AG09319 (cell line): ENCODE measurements at regions not wholly inside any gene's neighbourhood (a gene's known extent, or its start where the extent isn't known, plus 50 kb on each side); places are given as distances from the start of the nearest gene placed in this dataset.
"Not testable (repeated sequence)": the region's sequence is repeated elsewhere in the genome, so short reads cannot be mapped to it uniquely, and the experiment has no call there.

Experiments
- DNase-seq: peaks from one replicate; pipeline ENCODE4 v3.0.0-alpha.2; 2010; ENCODE audit warnings: low read depth; ENCODE audit errors: extremely low read depth
- TF ChIP-seq, protein P1 (sequence below): IDR thresholded peaks from 2 replicates; pipeline ENCODE4 v1.5.1; 2011; ENCODE audit warnings: low read depth, mild to moderate bottlenecking, inconsistent platforms, low read length, moderate library complexity

DNA sequence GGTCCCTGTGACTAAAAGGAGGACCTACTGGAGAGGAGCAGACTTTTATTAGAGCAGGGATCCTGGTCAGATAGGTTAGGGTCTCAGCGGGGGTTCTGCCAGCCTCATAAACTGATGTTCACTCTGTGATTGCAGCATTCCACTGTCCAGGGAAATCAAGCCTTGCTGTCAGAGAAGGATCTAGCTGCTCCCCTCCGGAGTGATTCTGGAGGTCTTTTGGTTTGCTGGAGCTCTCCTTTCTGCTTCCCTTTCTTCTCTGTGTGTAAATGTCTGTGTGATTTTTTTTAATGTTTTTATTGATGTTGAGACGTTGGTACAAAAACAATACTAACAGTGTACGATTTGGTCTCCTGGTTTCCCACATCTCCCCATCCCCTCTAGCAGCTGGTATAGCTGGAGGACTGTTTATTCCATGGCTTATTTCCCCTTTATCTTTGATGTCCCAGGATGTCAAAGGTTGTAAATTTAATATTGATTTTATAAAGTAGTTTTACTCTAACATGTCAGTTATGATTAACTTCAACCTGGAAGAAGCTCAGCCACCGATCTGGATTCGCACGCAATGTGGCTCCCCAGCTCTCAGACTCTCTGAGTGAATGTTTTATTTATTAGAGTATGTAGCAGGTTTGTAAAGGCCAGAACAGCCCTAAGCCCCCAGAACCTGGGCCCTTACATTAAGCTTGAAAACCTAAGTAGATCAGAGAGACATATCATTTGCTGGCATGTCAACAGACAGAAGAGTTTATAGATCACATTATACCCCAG is 202.3 kb upstream of the G2E3 start:
- no peak for DNase-seq
- TF ChIP-seq, protein P1, sequence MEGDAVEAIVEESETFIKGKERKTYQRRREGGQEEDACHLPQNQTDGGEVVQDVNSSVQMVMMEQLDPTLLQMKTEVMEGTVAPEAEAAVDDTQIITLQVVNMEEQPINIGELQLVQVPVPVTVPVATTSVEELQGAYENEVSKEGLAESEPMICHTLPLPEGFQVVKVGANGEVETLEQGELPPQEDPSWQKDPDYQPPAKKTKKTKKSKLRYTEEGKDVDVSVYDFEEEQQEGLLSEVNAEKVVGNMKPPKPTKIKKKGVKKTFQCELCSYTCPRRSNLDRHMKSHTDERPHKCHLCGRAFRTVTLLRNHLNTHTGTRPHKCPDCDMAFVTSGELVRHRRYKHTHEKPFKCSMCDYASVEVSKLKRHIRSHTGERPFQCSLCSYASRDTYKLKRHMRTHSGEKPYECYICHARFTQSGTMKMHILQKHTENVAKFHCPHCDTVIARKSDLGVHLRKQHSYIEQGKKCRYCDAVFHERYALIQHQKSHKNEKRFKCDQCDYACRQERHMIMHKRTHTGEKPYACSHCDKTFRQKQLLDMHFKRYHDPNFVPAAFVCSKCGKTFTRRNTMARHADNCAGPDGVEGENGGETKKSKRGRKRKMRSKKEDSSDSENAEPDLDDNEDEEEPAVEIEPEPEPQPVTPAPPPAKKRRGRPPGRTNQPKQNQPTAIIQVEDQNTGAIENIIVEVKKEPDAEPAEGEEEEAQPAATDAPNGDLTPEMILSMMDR: no peak

DNA sequence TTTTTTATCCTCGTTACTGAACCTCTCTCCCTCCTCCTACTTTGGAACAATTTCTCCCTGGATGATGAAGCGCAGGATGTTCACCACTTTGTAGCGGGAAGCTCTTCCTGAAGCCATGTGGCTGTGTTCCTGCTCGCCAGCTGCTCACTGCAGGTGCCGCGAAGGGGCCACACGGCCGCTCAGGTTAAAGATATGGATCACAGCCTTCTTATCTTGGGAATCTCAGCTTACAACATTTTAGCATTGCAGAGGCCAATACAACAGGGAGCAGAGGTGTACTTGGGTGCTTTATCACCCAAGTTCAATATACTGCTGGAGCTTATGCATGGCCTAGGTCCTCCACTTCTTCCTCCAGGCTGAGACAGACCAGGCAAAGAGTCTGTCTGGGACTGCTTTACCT is 201.2 kb upstream of the G2E3 start:
- DNase-seq: no peak

DNA sequence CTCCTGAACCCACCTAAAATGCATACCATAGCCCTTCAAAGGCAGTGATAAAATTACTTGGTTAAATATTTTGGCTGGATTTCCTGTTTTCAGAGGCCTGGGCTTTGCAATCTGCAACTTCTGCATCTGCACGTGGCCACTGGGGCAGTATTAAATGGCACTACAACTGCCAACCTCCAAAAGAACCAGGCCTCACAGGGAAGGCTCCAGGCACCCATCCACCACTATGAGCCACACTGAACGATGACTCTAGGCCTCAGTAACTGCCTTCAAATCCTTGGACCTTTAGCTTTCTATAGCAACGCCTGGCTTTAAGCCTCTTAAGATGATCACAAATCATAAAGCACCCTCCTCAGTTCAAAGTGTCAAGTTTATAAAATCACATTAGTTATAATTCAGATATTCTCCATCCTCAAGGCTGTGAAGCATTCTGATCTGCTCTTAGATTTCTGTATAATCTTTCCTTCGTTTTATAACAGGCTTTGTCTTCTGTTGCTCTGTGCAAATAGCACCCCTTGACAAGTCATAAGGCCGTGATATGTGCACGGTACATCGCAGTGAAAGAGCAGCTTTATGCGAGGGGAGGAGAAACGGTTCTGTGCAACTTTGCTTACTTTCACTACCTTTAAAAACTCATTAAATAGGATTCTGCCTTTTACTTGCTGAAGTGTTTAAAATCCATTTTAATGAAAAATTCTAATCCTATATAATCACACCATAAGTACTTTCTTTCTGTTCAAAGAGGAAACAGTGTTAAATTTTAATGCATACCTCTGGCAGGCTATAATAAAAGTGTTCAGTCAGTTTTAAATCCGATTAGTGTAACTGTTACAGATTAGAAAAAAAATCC is 196.4 kb upstream of the G2E3 start:
- no peak for DNase-seq
- TF ChIP-seq, protein P1: no peak

More for the DNA sequence above, 201.2 kb upstream of the G2E3 start:
- TF ChIP-seq, protein P1: no peak

DNA sequence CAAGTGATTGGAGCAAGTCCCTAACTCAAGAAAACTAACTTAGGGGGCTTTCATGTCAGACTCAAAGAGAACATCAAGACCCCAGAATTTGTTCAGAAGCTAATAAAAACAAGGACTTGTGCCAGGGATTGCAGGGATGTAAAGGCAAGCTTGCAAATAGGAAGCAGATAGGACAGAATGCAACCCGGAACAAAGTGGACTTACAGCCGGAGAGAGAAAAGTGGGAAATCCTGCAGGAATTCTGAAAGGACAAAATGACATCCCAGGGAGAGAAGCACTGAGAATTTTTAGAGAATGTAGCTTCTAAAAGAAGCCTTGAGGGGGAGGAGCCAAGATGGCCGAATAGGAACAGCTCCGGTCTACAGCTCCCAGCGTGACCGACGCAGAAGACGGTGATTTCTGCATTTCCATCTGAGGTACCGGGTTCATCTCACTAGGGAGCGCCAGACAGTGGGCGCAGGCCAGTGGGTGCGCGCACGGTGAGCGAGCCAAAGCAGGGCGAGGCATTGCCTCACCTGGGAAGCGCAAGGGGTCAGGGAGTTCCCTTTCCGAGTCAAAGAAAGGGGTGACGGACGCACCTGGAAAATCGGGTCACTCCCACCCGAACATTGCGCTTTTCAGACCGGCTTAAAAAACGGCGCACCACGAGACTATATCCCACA is 195.6 kb upstream of the G2E3 start:
- not testable (repeated sequence) for DNase-seq

DNA sequence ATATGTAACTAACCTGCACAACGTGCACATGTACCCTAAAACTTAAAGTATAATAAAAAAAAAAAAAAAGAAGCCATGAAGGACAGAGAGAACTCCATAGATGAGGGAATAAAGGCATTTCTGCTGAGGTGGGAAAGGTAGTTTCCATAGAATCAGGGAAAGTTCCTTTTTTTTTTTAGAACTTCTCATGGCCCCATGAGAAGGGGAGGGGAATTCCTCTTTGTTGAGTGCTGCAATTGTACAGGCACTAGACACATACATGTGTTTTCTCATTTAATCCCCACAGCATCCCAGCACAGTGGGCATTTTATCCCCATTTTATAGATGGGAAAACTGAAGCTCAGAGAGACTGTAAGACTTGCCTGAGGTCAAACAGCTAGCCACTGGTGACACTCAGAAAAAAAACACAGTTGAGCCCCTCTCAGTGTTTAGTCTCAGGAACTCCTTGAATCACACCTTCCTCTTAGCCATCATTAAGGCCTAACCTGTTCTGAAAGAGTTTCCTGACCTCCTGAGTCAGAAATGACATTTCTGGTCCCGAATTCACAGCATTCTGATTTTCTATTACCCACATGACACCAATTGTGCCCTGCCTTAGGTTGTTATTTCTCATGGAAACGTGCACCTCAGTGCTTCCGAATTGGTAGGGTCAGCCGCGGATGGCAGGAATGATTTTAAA is 189.3 kb upstream of the G2E3 start:
- no peak for DNase-seq

DNA sequence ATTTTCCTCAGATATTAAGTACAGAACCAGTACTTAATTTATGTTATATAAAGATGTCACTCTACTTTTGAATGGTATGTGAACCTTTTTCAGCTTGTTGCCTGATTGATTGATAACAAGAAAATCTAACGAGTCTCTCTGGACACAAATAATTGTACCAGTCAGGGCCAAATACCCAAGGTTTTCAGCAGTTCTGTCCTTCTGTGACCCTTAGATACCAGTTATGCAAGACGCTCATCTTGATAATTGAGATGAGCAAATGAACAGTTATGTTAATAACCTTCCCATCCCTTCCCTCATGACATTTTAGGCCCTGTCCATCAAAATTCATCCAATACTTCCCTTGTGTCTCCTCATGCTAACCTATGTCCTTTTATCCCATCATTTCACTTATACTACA is 185.9 kb upstream of the G2E3 start:
- no peak for DNase-seq
- TF ChIP-seq, protein P1: no peak

More for the DNA sequence above, 189.3 kb upstream of the G2E3 start:
- TF ChIP-seq, protein P1: no peak

DNA sequence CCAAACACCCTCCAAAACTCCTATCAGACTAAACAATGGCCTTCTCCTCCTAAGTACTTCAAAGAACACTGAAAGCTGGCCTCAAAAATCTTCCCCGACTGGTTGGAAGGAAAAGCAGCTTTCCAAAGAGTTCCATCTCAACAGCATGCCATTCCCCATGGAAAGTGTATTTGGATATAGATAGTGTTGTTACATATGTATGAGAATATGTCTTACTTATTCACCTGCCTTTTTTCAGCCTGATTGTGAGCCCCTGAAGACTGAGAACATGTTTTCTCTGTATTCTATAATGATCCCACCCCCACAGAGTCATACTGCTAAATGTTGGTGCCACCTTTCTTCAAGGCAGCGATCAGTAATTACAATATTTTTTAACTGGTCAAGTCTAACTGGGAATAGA is 185.4 kb upstream of the G2E3 start:
- DNase-seq: no peak
- TF ChIP-seq, protein P1: no peak
